ENCODE measurements at regions not wholly inside any gene's neighbourhood (a gene's known extent, or its start where the extent isn't known, plus 50 kb on each side); places are given as distances from the start of the nearest gene placed in this dataset.

DNA sequence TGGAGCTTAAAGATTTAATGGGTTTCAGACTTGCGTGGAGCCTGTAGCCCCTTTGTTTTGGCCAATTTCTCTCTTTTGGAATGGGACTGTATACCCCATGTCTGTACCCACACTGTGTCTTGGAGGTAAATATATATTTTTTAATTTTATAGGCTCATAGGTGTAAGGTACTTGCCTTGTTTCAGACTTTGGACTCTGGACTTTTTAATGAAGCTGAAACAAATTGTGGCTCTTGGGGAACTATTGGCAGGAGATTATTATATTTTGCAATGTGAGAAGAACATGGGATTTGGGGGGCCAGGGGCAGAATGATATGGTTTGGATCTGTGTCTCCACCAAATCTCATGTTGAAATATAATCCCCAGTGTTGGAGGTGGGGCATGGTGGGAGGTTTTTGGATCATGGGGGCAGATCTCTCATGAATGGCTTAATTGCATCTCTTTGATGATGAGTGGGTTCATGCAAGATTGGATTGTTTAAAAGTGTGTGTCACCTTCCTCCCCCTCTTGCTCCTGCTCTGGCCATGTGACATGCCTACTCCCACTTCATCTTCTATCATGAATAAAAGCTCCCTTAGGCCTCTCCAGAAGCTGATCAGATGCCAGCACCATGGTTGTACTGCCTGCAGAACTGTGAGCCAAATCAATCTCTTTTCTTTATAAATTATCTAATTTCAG lies 74.1 kb upstream of the ARHGAP20 start:
- no peak for DNase-seq
- intact Hi-C loops (cut with micrococcal nuclease): no loop called here
- peaks cover 9% of the 10 kb centered on the region for H3K9me3 Mint-ChIP-seq
- CTCF ChIA-PET: no interaction called here
- no peaks in the 10 kb centered on the region for H3K4me1 Mint-ChIP-seq (ENCODE audit: low read depth)
- no peak overlapping the region for H3K4me3 Mint-ChIP-seq
- H3K27ac Mint-ChIP-seq: no peak overlapping the region
- H3K36me3 Mint-ChIP-seq (ENCODE audit: low read depth): peaks cover 2% of the 10 kb centered on the region
- peaks cover 1% of the 10 kb centered on the region for H3K27me3 Mint-ChIP-seq (ENCODE audit: low read depth)

DNA sequence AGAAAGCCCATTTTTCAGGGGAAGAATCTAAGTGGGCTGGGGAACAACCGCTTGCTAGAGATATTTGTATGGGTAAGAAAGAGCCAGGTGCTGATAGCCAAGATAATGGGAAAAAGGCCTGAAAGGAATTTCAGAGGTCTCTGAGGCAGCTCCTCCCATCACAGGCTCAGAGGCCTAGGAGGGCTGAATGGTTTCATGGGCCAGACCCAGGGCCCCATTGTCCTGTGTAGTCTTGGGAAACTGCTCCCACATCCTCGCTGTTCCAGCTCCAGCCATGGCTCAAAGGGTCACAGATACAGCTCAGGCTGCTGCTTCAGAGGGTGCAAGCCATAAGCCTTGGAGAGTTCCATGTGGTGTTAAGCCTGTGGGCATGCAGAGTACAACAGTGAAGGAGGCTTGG lies 73.2 kb upstream of the ARHGAP20 start:
- H3K4me3 Mint-ChIP-seq: no peak overlapping the region
- H3K36me3 Mint-ChIP-seq (ENCODE audit: low read depth): peaks cover 2% of the 10 kb centered on the region
- H3K27me3 Mint-ChIP-seq (ENCODE audit: low read depth): peaks cover 1% of the 10 kb centered on the region
- no peak overlapping the region for H3K27ac Mint-ChIP-seq
- intact Hi-C loops (cut with micrococcal nuclease): no loop called here
- no peak for DNase-seq
- CTCF ChIA-PET: no interaction called here
- H3K4me1 Mint-ChIP-seq (ENCODE audit: low read depth): no peaks in the 10 kb centered on the region
- H3K9me3 Mint-ChIP-seq: peaks cover 9% of the 10 kb centered on the region

DNA sequence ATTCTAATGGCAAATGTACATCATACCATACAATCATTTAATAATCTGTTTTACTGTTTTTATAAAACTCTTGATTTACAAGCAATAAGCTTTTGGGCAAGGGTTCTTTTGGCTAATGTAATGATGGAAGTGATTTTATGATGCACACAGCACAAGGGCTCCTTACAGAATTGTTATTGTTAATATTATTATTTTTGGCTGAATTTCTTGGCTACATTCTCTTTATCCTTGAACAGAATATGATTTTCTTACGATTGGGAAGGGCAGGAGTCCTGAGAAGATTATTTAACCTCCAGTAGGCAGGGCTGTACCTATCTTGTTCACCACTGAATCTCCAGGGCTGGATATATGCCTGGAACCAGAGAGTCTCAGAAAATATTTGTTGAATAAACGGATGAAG lies 70.4 kb upstream of the ARHGAP20 start:
- Mint-ChIP-seq H3K36me3 (ENCODE audit: low read depth) (peaks cover 2% of the 10 kb centered on the region), H3K27me3 (ENCODE audit: low read depth) (no peaks in the 10 kb centered on the region), H3K4me1 (ENCODE audit: low read depth) (no peaks in the 10 kb centered on the region), H3K9me3 (peaks cover 21% of the 10 kb centered on the region), H3K27ac (no peak overlapping the region), H3K4me3 (no peak overlapping the region)
- intact Hi-C loops (cut with micrococcal nuclease): no loop called here
- no peak for DNase-seq
- CTCF ChIA-PET: no interaction called here

DNA sequence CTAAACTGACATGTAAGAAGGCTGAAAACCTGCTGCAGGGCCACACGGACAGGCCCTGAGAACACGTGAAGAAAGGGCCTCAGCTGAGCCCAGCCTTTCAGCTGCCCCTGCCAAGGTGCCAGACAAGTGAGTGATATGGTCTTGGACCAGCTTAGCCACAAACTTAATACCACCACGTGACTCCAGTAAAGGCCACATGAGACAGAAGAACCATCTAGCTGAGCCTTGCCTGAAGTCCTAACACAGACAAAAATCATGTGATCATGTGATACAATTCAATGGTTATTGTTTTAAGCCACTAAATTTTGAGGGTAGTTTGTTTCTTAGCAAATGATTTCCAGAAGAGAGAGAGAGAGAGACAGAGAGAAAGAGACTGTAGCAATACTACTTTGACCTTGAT lies 66.9 kb upstream of the ARHGAP20 start:
- no peak for DNase-seq
- Mint-ChIP-seq H3K4me1 (ENCODE audit: low read depth) (no peaks in the 10 kb centered on the region), H3K36me3 (ENCODE audit: low read depth) (no peaks in the 10 kb centered on the region), H3K27ac (no peak overlapping the region), H3K27me3 (ENCODE audit: low read depth) (no peaks in the 10 kb centered on the region), H3K9me3 (peaks cover 11% of the 10 kb centered on the region), H3K4me3 (no peak overlapping the region)
- CTCF ChIA-PET: no interaction called here
- intact Hi-C loops (cut with micrococcal nuclease): loop anchor here (10.0 kb wide), 1 partner anchor 446 kb away; no protein-coding TSS in a partner anchor

DNA sequence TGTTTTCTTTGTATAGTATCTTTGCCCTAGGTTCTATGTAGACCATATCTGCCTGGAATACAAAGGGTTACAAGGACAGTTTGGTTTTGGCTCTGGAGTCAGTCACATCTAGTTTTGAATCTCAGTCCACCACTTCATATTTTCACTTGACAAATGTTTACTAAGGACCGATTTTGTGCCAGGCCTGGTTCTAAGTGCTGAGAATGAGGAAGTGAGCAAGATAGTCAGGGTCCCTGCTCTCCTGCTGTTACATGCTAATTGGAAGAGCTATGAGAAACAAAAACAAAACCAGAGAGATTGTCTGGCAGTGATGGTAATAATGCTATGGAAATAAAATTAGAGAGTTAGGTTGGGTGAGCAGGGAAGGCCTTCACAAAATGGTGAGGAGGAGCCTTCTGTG lies 66.1 kb upstream of the ARHGAP20 start:
- no peak overlapping the region for H3K27ac Mint-ChIP-seq
- intact Hi-C loops (cut with micrococcal nuclease): loop anchor here (10.0 kb wide), 1 partner anchor 446 kb away; no protein-coding TSS in a partner anchor
- no peak for DNase-seq
- H3K27me3 Mint-ChIP-seq (ENCODE audit: low read depth): no peaks in the 10 kb centered on the region
- no peak overlapping the region for H3K4me3 Mint-ChIP-seq
- CTCF ChIA-PET: no interaction called here
- H3K9me3 Mint-ChIP-seq: peaks cover 11% of the 10 kb centered on the region
- H3K4me1 Mint-ChIP-seq (ENCODE audit: low read depth): no peaks in the 10 kb centered on the region
- no peaks in the 10 kb centered on the region for H3K36me3 Mint-ChIP-seq (ENCODE audit: low read depth)

DNA sequence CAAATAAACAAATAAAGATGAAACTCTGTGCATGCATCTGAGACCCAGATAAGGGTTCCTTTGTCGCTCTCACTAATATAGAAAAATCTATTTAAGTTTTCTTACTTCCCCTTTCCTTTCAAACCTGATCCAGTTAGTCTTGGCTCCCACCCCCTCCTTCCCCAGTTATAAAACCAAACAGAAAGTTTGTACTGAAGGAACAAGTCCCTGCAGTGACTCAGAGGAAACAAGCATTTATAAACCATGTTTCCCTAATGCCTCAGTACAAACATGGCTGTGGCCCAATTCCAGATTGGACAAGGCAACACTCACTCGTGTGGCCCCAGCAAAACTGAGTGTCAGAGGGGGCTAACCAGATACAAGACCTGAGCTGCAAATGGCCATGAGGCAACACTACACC lies 65.5 kb upstream of the ARHGAP20 start:
- Mint-ChIP-seq H3K4me3 (no peak overlapping the region), H3K27me3 (ENCODE audit: low read depth) (no peaks in the 10 kb centered on the region), H3K9me3 (peaks cover 11% of the 10 kb centered on the region), H3K4me1 (ENCODE audit: low read depth) (no peaks in the 10 kb centered on the region), H3K36me3 (ENCODE audit: low read depth) (no peaks in the 10 kb centered on the region), H3K27ac (no peak overlapping the region)
- CTCF ChIA-PET: no interaction called here
- no peak for DNase-seq
- intact Hi-C loops (cut with micrococcal nuclease): loop anchor here (10.0 kb wide), 1 partner anchor 447 kb away; no protein-coding TSS in a partner anchor

DNA sequence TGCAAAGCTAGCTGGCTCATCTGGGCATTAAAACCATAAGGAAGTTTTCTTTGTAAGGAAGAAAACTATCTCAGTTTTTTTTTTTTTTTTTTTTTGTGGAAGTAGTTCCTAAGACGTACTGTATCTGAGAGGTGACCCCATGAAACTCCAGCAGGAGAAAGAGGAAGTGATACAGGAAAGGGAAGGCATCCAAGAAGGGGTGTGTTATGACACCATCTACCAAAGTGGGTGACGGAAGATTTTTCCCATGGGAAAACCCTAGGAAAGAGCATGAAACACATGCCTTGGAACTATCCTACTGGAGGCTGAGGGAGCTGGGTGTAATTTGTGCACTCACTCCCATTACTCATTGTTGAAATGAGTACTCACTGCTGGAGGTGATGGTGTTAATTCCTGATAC lies 63.8 kb upstream of the ARHGAP20 start:
- H3K4me3 Mint-ChIP-seq: no peak overlapping the region

DNA sequence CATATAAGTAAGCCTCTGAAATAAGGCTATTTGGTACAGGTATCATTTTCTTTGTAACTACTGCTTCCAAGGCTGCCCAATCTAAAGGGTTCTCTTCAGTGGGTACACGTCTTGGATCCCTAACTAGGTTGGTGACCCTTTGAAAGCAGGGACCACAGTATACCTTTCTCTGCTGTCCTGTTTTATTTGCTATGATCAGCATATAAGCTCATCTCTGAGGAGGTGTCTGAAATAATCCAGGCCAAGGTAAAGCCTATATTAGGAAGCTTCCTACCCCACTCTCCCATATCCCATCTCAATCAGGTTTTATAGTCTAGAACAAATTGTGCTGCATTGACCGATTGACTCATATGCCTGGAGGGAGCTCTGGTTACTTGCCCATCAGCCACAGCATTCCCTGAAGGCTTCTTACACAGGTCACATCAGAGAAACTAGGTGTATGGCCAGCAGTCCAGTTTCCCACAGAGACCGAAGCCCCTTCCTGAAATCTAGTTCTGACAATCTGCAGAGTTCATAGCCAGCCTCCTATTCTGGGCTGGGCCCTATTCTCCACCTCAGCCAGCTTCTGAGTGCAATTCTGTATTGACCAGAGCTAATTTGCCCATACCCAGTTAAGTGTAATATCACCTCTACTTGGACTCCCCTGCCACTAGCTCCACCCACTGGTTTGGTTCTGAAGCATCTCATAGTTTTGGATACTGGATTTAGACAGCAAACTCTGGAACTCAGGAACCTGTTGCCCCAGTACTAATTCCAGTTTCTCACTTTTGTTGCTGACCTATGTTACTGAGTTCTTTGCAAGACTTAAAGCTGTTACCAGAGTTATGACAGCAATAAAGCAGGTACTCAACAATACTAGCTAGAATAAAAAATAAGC lies 62.1 kb upstream of the ARHGAP20 start:
- H3K27me3 Mint-ChIP-seq (ENCODE audit: low read depth): no peaks in the 10 kb centered on the region
- DNase-seq: no peak
- CTCF ChIA-PET: no interaction called here
- no peaks in the 10 kb centered on the region for H3K36me3 Mint-ChIP-seq (ENCODE audit: low read depth)
- H3K27ac Mint-ChIP-seq: no peak overlapping the region
- peaks cover 3% of the 10 kb centered on the region for H3K4me1 Mint-ChIP-seq (ENCODE audit: low read depth)
- no peak overlapping the region for H3K4me3 Mint-ChIP-seq
- intact Hi-C loops (cut with micrococcal nuclease): loop anchor here (10.0 kb wide), 1 partner anchor 450 kb away; no protein-coding TSS in a partner anchor
- H3K9me3 Mint-ChIP-seq: peaks cover 11% of the 10 kb centered on the region

More for the DNA sequence above, 63.8 kb upstream of the ARHGAP20 start:
- no peak for DNase-seq
- H3K4me1 Mint-ChIP-seq (ENCODE audit: low read depth): no peaks in the 10 kb centered on the region
- H3K36me3 Mint-ChIP-seq (ENCODE audit: low read depth): no peaks in the 10 kb centered on the region
- intact Hi-C loops (cut with micrococcal nuclease): loop anchor here (10.0 kb wide), 1 partner anchor 449 kb away; no protein-coding TSS in a partner anchor
- peaks cover 11% of the 10 kb centered on the region for H3K9me3 Mint-ChIP-seq
- CTCF ChIA-PET: no interaction called here
- no peak overlapping the region for H3K27ac Mint-ChIP-seq
- H3K27me3 Mint-ChIP-seq (ENCODE audit: low read depth): no peaks in the 10 kb centered on the region

DNA sequence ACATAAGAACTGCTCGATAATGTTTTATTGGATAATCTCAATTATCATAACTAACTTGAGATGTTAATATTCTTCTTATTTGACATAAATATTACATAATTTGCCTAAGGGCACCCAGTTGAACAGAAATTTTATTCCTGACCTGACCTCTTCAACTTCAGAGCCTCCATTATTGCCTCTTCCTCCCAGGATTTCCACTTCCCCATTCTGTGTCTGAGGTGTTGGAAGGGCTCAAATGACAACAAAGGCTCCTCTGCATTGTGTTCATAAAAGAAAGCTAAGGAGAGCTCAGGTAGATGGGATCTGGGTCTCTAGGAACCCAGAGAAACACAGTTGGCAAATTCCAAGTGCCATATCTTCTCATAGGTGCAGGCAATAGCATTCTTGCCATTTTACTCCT lies 61.2 kb upstream of the ARHGAP20 start:
- Mint-ChIP-seq H3K27me3 (ENCODE audit: low read depth) (no peaks in the 10 kb centered on the region), H3K27ac (no peak overlapping the region), H3K9me3 (peaks cover 2% of the 10 kb centered on the region), H3K36me3 (ENCODE audit: low read depth) (no peaks in the 10 kb centered on the region), H3K4me1 (ENCODE audit: low read depth) (peaks cover 5% of the 10 kb centered on the region), H3K4me3 (no peak overlapping the region)
- no peak for DNase-seq
- CTCF ChIA-PET: no interaction called here
- intact Hi-C loops (cut with micrococcal nuclease): loop anchor here (10.0 kb wide), 1 partner anchor 451 kb away; no protein-coding TSS in a partner anchor

DNA sequence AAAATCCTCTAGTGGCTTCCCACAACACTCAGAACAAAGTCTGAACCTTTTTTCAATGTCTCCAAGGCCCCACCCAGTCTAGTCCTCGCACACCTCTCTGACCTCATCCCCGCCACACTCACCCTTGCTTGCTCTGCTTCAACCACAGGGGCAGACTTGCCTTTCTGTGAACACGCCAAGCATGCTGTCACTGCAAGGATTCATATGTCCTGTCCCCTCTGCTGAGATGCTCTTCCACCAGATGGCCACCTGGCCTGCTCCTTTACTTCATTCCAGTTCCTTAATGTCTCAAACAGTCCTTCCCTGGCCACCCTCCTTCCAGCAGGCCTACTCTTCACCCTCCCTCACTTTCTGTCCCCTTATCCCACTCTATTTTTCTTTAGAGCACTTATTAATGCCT lies 60.6 kb upstream of the ARHGAP20 start:
- intact Hi-C loops (cut with micrococcal nuclease): loop anchor here (10.0 kb wide), 1 partner anchor 452 kb away; no protein-coding TSS in a partner anchor

DNA sequence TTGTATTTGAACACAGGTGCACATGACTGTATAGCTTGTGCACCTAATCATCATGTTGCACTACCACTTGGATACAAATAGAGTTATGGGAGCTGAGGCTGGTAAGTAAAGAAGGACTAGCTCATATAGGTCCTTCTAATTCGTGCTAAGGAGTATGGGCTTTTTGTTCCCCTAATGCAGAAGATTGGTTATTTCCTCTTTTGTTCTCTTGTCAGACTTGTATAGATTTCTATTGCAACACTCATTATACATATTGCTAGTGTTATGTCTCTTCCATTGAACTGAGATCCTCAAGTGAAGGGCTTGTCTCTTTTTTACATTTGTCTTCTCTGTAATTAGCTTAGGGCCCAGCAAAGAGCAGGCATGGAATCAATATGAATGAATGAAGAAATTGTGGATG lies 54.1 kb upstream of the ARHGAP20 start:
- DNase-seq: no peak
- Mint-ChIP-seq H3K36me3 (ENCODE audit: low read depth) (no peaks in the 10 kb centered on the region), H3K9me3 (no peaks in the 10 kb centered on the region), H3K27me3 (ENCODE audit: low read depth) (peaks cover 2% of the 10 kb centered on the region), H3K27ac (no peak overlapping the region), H3K4me1 (ENCODE audit: low read depth) (peaks cover 5% of the 10 kb centered on the region), H3K4me3 (no peak overlapping the region)
- intact Hi-C loops (cut with micrococcal nuclease): no loop called here
- CTCF ChIA-PET: no interaction called here

More for the DNA sequence above, 60.6 kb upstream of the ARHGAP20 start:
- CTCF ChIA-PET: no interaction called here
- DNase-seq: no peak
- no peak overlapping the region for H3K4me3 Mint-ChIP-seq
- H3K36me3 Mint-ChIP-seq (ENCODE audit: low read depth): no peaks in the 10 kb centered on the region
- H3K27me3 Mint-ChIP-seq (ENCODE audit: low read depth): no peaks in the 10 kb centered on the region
- no peak overlapping the region for H3K27ac Mint-ChIP-seq
- H3K4me1 Mint-ChIP-seq (ENCODE audit: low read depth): peaks cover 5% of the 10 kb centered on the region
- no peaks in the 10 kb centered on the region for H3K9me3 Mint-ChIP-seq

DNA sequence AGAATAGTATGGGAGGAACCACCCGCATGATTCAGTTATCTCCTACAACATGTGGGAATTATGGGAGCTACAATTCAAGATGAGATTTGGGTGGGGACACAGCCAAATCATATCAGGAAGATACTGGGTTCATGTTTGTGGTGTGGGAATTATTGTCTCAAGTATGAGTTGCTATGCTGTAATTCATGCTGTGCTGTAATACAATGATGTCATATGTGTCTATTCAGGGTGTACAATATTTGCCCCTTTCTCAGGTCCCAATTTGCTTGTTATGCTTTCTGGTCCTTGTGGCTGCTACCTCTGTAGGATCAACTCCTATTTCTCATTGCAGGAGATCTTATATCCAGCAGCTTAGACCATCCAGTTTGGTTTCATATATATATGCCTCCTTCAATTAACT lies 52.2 kb upstream of the ARHGAP20 start:
- Mint-ChIP-seq H3K4me3 (no peak overlapping the region), H3K9me3 (no peaks in the 10 kb centered on the region), H3K27ac (no peak overlapping the region), H3K36me3 (ENCODE audit: low read depth) (no peaks in the 10 kb centered on the region), H3K4me1 (ENCODE audit: low read depth) (peaks cover 3% of the 10 kb centered on the region), H3K27me3 (ENCODE audit: low read depth) (peaks cover 5% of the 10 kb centered on the region)
- intact Hi-C loops (cut with micrococcal nuclease): no loop called here
- CTCF ChIA-PET: no interaction called here
- DNase-seq: no peak

All from activated naive CD4-positive, alpha-beta T cell treated with anti-CD3 and anti-CD28 coated beads for 36 hours (primary cell).